SK-N-SH (cell line): ENCODE measurements at regions not wholly inside any gene's neighbourhood (a gene's known extent, or its start where the extent isn't known, plus 50 kb on each side); places are given as distances from the start of the nearest gene placed in this dataset.

ENCODE experiments used
- CTCF ChIP-seq: fragments of 200-600 bp; sonication (generic); IDR thresholded peaks from 2 replicates; pipeline ENCODE4 v1.6.1; 2017; ENCODE audit warnings: antibody characterized with exemption, mild to moderate bottlenecking, moderate library complexity
- JUND ChIP-seq: IDR thresholded peaks from 2 replicates; pipeline ENCODE4 v1.4.0; 2012
- MAX ChIP-seq: IDR thresholded peaks from 2 replicates; pipeline ENCODE4 v1.4.0; 2012; ENCODE audit warnings: low read depth
- MEF2A ChIP-seq: IDR thresholded peaks from 2 replicates; pipeline ENCODE4 v1.4.0; 2012; ENCODE audit warnings: low read depth, borderline replicate concordance
- MXI1 ChIP-seq: IDR thresholded peaks from 2 replicates; pipeline ENCODE4 v1.6.1; 2012; ENCODE audit warnings: mild to moderate bottlenecking, low read depth, low read length, improper control_type of control experiment

- TF ChIP-seq CTCF (no peak), JUND (no peak), MXI1 (no peak), MAX (no peak), MEF2A (no peak)
Measured at GRCh38 chr9:79800578-79800977, 228.8 kb downstream of the TLE4 start.
